HG03469 (cell line): ENCODE measurements at regions not wholly inside any gene's neighbourhood (a gene's known extent, or its start where the extent isn't known, plus 50 kb on each side); places are given as distances from the start of the nearest gene placed in this dataset.

Source experiments
- ATAC-seq: cut with Tn5 transposase; IDR thresholded peaks from one replicate; pipeline ENCODE4 v1.9.1; 2021; ENCODE audit warnings: mild to moderate bottlenecking, moderate library complexity, moderate number of reproducible peaks; ENCODE audit not compliant: unreplicated experiment

GRCh38 chr3:34696831-34697230 is 898.4 kb downstream of the PDCD6IP start:
- no peak for ATAC-seq

- ATAC-seq: no peak
Observed at GRCh38 chr3:34703053-34703452, 904.6 kb downstream of the PDCD6IP start.

GRCh38 chr3:34724916-34725499 is 914.3 kb upstream of the ARPP21 start:
- no peak for ATAC-seq

GRCh38 chr3:34725774-34726173 is 913.6 kb upstream of the ARPP21 start:
- no peak for ATAC-seq

- ATAC-seq: no peak
Observed at GRCh38 chr3:34727700-34728099, 911.6 kb upstream of the ARPP21 start.

- no peak for ATAC-seq
Observed at GRCh38 chr3:34742151-34742550, 897.2 kb upstream of the ARPP21 start.

GRCh38 chr3:34758630-34759261 is 880.6 kb upstream of the ARPP21 start:
- ATAC-seq: no peak

GRCh38 chr3:34777386-34777785 is 861.9 kb upstream of the ARPP21 start:
- ATAC-seq: no peak

GRCh38 chr3:34779092-34779491 is 860.2 kb upstream of the ARPP21 start:
- no peak for ATAC-seq

GRCh38 chr3:34780294-34780693 is 859.0 kb upstream of the ARPP21 start:
- no peak for ATAC-seq

- no peak for ATAC-seq
Observed at GRCh38 chr3:34780973-34781372, 858.4 kb upstream of the ARPP21 start.

- ATAC-seq: no peak
Observed at GRCh38 chr3:34782871-34783270, 856.5 kb upstream of the ARPP21 start.

- ATAC-seq: no peak
Observed at GRCh38 chr3:34783876-34784275, 855.4 kb upstream of the ARPP21 start.

- ATAC-seq: no peak
Observed at GRCh38 chr3:34793057-34793456, 846.3 kb upstream of the ARPP21 start.

GRCh38 chr3:34807611-34808010 is 831.7 kb upstream of the ARPP21 start:
- no peak for ATAC-seq

- no peak for ATAC-seq
Observed at GRCh38 chr3:34808287-34808686, 831.0 kb upstream of the ARPP21 start.

GRCh38 chr3:34828847-34829246 is 810.5 kb upstream of the ARPP21 start:
- no peak for ATAC-seq

- ATAC-seq: no peak
Observed at GRCh38 chr3:34832865-34833508, 806.3 kb upstream of the ARPP21 start.

- ATAC-seq: no peak
Observed at GRCh38 chr3:34837848-34838741, 801.2 kb upstream of the ARPP21 start.

- ATAC-seq: no peak
Observed at GRCh38 chr3:34842706-34843480, 796.4 kb upstream of the ARPP21 start.

- ATAC-seq: no peak
Observed at GRCh38 chr3:34844323-34844620, 795.1 kb upstream of the ARPP21 start.
